ENCODE measurements at regions not wholly inside any gene's neighbourhood (a gene's known extent, or its start where the extent isn't known, plus 50 kb on each side); places are given as distances from the start of the nearest gene placed in this dataset.

- no peak overlapping the region for H3K4me3 ChIP-seq
- DNase-seq (no peak), ATAC-seq (ENCODE audit: low FRiP score in 2 of 2) (no peak)
- 58 to 62% methylated on average over 10 of the region's 10 CpGs for WGBS, 2 donors
- no peaks in the 10 kb centered on the region for H3K27me3 ChIP-seq
- peaks cover 0 to 18% (median 0%) of the 10 kb centered on the region in 4 donors for H3K4me1 ChIP-seq
- TF ChIP-seq, protein P1, sequence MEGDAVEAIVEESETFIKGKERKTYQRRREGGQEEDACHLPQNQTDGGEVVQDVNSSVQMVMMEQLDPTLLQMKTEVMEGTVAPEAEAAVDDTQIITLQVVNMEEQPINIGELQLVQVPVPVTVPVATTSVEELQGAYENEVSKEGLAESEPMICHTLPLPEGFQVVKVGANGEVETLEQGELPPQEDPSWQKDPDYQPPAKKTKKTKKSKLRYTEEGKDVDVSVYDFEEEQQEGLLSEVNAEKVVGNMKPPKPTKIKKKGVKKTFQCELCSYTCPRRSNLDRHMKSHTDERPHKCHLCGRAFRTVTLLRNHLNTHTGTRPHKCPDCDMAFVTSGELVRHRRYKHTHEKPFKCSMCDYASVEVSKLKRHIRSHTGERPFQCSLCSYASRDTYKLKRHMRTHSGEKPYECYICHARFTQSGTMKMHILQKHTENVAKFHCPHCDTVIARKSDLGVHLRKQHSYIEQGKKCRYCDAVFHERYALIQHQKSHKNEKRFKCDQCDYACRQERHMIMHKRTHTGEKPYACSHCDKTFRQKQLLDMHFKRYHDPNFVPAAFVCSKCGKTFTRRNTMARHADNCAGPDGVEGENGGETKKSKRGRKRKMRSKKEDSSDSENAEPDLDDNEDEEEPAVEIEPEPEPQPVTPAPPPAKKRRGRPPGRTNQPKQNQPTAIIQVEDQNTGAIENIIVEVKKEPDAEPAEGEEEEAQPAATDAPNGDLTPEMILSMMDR (IDR thresholded peaks at IDR 0.05) = no peak
- TF ChIP-seq EP300 (IDR thresholded peaks at IDR 0.05) = no peak
- TF ChIP-seq POLR2A (IDR thresholded peaks at IDR 0.05) = no peak
- TF ChIP-seq POLR2AphosphoS5 (IDR thresholded peaks at IDR 0.05) = no peak
- no peaks in the 10 kb centered on the region for H3K9me3 ChIP-seq
- no peaks in the 10 kb centered on the region for H3K36me3 ChIP-seq
- peak overlapping the region in 1 of 4 donors; percentile 44 for H3K27ac ChIP-seq
These were observed 176.4 kb downstream of the ZNF281 start for GRCh38 chr1:200233393-200233792.

DNA sequence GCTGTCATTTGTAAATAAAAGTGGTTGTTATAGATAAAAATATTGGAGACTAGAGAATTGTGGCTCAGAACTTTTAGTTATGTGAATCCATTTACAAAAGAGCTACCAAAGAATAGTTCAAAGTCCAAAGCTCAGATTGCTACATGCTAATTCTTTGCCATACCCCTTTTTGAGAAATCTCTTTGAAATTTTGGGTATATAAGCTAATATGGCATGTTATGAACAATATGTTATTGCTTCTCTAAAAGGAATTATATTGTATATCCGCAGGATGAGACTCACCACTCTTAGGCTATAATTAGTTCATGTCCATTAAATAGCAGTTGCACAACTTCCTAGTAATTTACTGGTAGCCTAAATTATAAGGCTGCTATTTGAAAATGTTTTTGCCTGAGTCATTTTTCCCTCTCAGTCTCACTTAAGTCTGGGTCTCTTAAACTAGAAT lies 178.0 kb downstream of the ZNF281 start:
- Histone ChIP-seq H3K9me3 (no peaks in the 10 kb centered on the region), H3K36me3 (no peaks in the 10 kb centered on the region), H3K27me3 (no peaks in the 10 kb centered on the region), H3K4me3 (no peak overlapping the region), H3K27ac (peak overlapping the region in 1 of 4 donors; percentile 48), H3K4me1 (peaks cover 0 to 19% (median 2%) of the 10 kb centered on the region in 4 donors)
- DNase-seq (no peak), ATAC-seq (ENCODE audit: low FRiP score in 2 of 2) (no peak)
- WGBS, 2 donors = 40 to 43% methylated on average over 1 of the region's 1 CpG
- TF ChIP-seq POLR2A (IDR thresholded peaks at IDR 0.05) (no peak), POLR2AphosphoS5 (IDR thresholded peaks at IDR 0.05) (peak in 1 of 2 donors; percentile 22), EP300 (IDR thresholded peaks at IDR 0.05) (no peak)
- TF ChIP-seq, protein P1 (IDR thresholded peaks at IDR 0.05) = no peak

DNA sequence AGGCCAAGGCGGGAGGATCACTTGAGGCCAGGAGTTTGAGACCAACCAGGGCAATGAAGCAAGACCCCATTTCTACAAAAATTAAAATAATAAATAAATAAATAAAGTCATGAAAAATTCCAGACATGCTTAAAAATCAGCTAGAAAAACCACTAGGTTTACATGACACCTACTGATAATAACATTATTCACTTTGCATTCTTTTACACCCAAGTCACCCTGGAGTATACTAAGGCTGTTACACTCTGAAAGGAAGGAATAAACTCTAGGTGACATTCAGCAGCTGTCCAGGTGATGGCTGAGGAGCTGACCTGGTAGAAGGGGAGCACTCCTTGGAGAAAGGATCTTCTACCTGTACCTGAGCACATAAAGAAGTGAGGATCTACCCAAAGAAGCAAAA lies 179.2 kb downstream of the ZNF281 start:
- 96 to 100% methylated on average over 1 of the region's 1 CpG for WGBS, 2 donors
- no peak for ATAC-seq (ENCODE audit: low FRiP score in 2 of 2)
- Histone ChIP-seq H3K27ac (no peak overlapping the region), H3K4me3 (no peak overlapping the region), H3K9me3 (no peaks in the 10 kb centered on the region), H3K36me3 (no peaks in the 10 kb centered on the region), H3K27me3 (no peaks in the 10 kb centered on the region), H3K4me1 (peaks cover 0 to 26% (median 7%) of the 10 kb centered on the region in 4 donors)
- TF ChIP-seq EP300 (IDR thresholded peaks at IDR 0.05) (no peak), POLR2A (IDR thresholded peaks at IDR 0.05) (no peak), POLR2AphosphoS5 (IDR thresholded peaks at IDR 0.05) (no peak)
- TF ChIP-seq, protein P1 (IDR thresholded peaks at IDR 0.05) = no peak
- no peak for DNase-seq

DNA sequence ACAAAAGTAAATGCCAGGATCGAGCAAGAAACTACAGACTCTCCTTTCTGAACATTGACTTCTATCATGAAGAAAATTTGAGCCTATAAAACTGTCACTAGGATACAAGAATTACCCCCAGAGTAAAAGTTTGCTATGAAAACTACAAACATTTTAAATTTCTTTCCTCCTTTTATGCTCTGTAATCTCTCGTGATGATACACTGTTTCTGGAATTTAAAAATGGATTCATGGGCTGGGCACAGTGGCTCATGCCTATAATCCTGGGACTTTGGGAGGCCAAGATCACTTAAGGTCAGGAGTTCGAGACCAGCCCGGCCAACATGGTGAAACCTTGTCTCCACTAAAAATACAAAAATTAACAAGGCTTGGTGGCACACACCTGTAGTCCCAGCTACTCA lies 181.3 kb downstream of the ZNF281 start:
- no peak overlapping the region for H3K27ac ChIP-seq
- ATAC-seq (ENCODE audit: low FRiP score in 2 of 2) (no peak), DNase-seq (no peak)
- 79 to 80% methylated on average over 4 of the region's 4 CpGs for WGBS, 2 donors
- no peaks in the 10 kb centered on the region for H3K27me3 ChIP-seq
- no peaks in the 10 kb centered on the region for H3K9me3 ChIP-seq
- TF ChIP-seq, protein P1 (IDR thresholded peaks at IDR 0.05) = no peak
- TF ChIP-seq POLR2A (IDR thresholded peaks at IDR 0.05) = no peak
- TF ChIP-seq POLR2AphosphoS5 (IDR thresholded peaks at IDR 0.05) = no peak
- no peak for TF ChIP-seq EP300 (IDR thresholded peaks at IDR 0.05)
- no peak overlapping the region for H3K4me3 ChIP-seq
- H3K36me3 ChIP-seq = no peaks in the 10 kb centered on the region
- peaks cover 0 to 26% (median 7%) of the 10 kb centered on the region in 4 donors for H3K4me1 ChIP-seq

DNA sequence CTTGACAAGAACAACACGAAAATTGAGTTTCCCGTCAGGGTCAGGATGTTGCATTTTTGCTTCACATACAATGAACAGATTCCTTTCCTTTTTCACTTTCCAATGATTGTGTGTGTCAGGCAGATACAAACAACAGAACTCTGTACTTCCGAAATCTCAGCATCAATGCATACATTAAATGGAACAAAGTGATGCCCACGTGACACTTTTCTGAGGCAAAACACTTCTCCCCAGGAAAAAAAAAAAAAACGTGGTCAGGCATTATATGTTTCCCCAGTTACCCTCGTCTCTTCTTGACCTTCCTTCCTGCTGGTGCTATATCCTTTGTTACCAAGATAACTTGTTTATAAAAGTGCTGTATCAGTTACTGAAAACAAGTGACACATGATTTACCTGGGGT lies 181.8 kb downstream of the ZNF281 start:
- H3K27me3 ChIP-seq = no peaks in the 10 kb centered on the region
- TF ChIP-seq POLR2AphosphoS5 (IDR thresholded peaks at IDR 0.05) (no peak), EP300 (IDR thresholded peaks at IDR 0.05) (no peak), POLR2A (IDR thresholded peaks at IDR 0.05) (no peak)
- TF ChIP-seq, protein P1 (IDR thresholded peaks at IDR 0.05) = no peak
- ATAC-seq (ENCODE audit: low FRiP score in 2 of 2) (no peak), DNase-seq (no peak)
- WGBS, 2 donors = 25 to 40% methylated on average over 6 of the region's 6 CpGs
- H3K4me3 ChIP-seq = no peak overlapping the region
- H3K9me3 ChIP-seq = no peaks in the 10 kb centered on the region
- H3K4me1 ChIP-seq = peaks cover 0 to 24% (median 7%) of the 10 kb centered on the region in 4 donors
- H3K36me3 ChIP-seq = no peaks in the 10 kb centered on the region
- no peak overlapping the region for H3K27ac ChIP-seq

Data from upper lobe of left lung (tissue), 6 donors.